Stimulated activated CD4-positive, alpha-beta T cell treated with anti-CD3 and anti-CD28 coated beads, Interleukin-12 subunit alpha, Interleukin-12 subunit beta, amount 100 ng/mL, for 24 hours (primary cell): ENCODE measurements at regions not wholly inside any gene's neighbourhood (a gene's known extent, or its start where the extent isn't known, plus 50 kb on each side); places are given as distances from the start of the nearest gene placed in this dataset.
"Not testable (repeated sequence)": the region's sequence is repeated elsewhere in the genome, so short reads cannot be mapped to it uniquely, and the experiment has no call there.

Experiments
- DNase-seq, 2 experiments: peaks; one replicate each; pipeline ENCODE4 v3.0.0-alpha.2; 2020; ENCODE audit warnings: low read depth in 2 of 2

DNA sequence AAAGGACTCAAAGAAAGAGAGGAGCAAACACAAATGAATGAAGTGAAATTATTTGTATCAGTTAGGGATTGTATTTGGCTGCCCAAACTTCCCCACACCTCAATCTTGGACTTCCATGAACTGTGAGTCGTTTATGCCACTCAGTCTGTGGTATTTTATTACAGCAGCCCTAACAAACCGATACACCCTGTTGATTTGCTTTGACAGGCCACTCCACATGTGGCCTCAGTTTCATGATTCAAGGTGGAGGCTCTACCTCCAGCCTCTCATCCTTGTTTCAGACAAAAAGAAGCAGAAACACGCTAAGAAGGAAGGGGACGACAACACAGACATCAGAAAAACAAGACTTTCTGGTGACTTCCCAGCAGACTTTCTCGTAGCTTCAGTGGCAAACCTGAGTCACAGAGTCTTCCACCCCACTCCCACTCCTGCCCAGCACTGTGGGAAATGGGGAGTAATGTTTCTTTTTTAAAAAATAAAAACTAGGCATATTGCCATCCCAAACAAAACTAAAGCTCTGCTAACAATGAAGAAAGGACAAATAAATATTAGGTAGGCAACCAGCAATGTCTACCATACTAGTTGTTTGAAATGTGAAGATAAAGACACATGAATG, 52.2 kb upstream of the ABCA1 start:
- no peak for DNase-seq

DNA sequence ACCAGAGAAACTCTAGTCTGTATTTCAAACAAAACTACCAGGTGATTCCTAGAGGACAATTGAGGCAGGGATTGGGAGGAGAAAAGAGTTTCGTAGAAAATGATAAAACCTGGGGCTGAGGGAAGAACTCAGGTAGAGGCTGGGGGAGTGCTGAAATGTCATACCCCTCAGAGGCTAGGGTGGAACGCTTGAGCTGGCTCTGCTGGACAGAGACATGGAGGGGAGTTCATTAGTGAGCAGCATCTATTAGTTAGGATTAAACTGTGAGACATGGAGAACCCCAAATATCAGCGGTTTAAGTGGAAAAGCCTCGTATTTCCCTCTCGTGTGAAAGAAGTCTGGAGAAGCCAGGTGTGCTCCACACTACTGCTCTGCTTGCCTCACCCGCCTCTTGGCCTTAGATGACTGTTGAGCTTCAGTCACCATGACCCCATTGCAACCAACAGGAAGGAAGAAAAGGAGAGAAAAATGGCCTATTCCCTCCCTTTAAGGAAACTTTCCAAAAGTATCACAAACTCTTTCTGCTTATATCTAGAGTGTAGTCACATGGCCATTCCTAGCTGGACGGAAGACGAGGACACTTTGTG, 53.7 kb upstream of the ABCA1 start:
- no peak for DNase-seq

DNA sequence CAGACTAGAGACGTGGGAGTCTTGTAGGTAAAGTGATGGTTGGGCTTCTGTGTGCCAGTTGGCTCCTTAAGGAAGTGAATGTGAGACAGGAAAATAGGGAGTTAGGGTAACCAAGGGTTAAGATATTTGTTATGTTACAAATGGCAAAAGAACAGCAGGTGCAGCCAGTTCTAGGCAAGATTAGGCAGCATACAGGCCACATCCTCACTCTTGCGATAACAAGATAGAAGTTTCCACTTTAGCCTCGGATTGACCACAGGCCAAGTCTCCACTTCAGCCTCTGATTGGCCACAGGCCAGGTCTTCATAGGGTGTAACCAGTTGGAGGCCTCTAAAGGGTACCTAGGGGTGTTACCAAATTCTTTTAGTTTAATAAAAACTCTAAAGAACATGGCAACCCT, 54.6 kb upstream of the ABCA1 start:
- no peak for DNase-seq

DNA sequence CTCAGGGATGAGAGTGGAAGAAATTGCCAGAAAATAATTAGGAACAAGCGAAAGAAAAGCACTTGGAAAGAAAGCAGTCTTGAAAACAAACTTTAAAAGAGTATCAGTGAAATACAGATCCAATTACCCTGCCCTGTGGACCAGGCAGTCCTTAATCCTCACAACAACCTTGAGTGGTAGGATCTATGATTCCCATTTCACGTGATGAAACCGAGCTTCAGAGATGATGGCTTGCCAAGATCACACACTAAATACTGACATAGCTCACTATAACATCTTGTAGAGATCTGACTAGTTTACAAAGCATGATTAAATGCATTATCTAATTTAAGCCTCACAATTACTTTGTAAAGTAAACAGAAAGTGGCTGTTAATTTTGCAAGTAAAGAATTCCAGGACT, 55.5 kb upstream of the ABCA1 start:
- DNase-seq: no peak

DNA sequence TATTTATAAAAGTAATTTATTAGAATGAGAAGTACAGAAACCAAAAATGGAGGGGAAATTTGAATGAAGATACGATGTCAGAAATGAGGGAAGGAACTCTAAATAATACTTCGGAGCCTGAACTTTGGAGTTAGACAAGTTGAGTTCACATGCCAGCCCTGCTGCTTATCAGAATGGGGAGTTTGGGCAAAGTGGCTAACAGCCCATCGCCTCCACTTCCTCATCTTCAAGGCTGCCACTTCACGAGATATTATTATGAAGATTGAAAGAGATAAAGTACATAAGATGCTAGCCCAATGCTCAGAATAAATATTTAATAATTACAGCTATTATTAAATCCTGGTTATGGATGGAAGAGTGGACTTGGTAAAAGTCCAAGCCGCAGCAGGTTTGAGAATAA, 56.2 kb upstream of the ABCA1 start:
- DNase-seq: no peak

DNA sequence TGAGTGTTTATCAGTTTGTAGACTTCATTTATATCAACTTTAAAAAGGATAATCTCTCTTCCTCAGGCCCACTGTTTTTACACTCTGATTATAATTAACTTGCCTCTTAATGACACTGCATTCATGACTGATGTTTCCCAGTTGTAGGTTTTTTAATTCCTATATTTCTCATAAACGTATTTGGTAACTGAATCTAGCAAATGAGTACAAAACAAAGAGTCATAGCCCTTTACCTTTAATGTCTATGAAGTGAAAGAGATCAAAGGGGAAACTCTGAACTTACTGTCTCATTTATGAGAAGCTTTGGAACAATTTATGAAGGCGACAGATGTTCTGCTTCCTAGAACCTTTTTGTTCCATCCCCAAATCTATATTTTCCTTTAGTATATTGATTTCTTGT, 56.6 kb upstream of the ABCA1 start:
- no peak for DNase-seq

DNA sequence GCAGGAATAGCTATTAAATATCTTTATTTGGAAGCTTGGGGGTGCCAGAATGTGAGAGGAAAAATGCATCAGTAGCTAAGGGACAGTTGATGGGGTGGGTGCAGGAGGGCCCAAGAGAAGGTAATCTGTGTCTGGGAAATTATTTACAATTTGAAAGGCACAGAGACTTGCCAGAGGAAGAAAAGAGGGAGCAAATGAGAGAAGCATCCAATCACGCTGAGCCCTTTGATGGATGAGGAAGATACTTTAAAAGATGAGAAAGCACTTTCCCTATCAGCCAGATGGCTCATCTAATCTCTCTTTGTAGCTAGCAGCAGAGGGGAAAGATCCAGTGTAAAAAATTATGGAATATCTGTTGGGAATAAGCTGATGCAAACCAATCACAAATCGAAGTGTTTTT, 57.0 kb upstream of the ABCA1 start:
- DNase-seq: no peak

DNA sequence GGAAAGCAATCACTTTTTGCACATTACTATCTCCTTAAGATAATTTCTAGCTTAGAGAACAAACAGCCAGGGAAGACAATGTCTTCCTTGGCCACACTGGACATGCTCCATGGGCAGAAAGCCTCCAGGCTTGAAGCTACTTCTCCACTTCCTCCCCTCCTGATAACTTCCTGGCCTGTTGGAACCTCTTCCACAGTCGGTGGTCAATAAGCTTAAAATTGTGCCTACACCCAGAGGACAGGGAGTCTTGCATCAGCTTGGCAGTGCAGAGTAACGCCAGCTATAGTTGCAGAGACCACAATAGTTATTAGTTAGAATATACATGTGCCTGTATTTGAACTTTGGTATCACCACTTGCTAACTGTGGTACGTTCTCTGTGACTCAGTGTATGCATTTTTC, 58.1 kb upstream of the ABCA1 start:
- no peak for DNase-seq

DNA sequence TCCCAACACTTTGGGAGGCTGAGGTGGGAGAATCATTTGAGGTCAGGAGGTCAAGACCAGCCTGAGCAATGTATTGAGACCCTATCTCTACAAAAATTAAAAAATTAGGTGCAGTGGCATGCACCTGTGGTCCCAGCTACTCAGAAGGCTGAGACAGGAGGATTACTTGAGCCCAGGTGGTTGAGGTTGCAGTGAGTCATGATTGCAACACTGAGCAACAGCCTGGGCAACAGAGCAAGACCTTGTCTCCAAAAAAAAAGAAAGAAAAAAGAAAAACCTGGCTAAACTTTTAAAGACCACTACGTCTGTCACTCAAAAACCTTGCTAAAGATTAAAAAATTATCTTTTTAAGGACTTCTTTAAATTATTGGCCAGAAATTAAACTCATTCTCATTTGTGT, 59.8 kb upstream of the ABCA1 start:
- no peak for DNase-seq

DNA sequence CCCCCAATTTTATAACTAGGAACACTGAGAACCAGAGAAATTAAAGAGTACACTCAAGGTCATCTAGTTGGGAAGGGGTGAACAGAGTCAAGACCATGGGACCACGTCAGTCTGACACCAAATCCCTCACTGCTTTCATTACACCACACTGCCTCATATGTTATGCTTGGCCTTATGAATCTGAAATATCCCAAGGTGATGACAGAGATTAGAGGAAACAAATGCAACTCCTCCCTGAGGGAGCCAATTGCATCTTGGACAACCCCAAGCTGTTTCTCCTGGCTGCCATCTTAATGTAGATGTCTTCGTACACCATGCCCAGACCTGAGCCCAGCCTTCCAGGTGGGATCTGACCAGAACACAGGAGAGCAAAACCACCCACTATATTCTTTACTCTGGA, 60.6 kb upstream of the ABCA1 start:
- DNase-seq: no peak

DNA sequence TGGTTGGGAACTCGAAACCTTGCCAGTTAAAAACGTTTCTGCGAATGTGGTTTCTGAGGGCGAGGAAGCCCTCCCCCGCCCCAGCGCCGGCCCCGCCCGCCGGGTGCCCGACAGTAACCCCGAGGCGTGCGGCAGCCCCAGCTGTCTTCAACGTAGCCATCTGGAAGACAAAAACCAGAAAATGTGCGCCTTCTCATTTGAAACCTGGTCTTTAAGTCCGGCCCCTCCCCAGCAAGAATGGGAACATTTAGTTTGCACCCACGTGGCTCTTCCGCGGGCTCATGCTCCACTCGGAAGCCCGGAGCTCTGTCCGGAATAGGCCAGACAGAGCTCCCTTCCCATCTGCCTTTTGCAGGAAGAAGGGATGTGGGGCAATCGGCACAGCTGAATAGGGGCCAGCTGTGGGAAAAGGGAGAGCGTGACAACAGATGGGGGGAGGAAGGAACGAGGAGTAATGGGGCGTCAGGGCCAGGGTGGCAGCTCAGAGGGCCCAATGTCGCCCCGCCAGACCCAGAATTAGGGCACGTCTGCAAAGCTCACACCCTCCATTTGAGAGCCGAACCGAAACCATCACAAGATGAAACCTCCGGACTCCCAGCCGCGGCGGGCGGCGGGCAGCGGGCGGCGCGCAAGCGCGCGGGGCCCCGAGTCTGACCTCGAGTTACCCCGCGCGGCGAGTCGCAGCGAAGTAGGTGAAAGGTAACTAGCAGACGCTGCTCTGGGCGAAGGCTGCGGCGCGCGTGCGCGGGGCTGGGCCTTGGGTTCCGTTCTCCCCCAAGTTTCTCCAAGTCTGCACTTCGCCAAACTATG, 63.4 kb upstream of the ABCA1 start:
- peak; percentile 69 to 78 for DNase-seq

DNA sequence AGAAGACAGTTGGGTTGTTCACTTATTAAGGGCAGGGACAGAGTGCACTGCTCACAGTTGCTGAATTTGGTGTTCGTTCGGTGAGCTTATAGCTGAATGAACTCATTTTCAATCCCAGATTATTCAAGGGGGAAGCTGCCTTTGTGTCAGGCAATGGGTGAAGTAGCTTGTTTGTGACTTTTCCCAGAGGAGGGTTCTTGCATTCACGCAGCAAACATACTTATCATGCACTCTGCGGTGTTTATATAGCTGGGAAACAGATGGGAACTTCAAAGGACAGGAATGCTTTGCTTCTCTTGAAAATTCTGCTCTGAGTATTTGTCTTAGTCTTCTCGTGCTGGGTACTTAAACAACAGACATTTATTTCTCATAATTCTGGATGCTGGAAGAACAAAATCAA, 64.7 kb upstream of the ABCA1 start:
- no peak for DNase-seq

DNA sequence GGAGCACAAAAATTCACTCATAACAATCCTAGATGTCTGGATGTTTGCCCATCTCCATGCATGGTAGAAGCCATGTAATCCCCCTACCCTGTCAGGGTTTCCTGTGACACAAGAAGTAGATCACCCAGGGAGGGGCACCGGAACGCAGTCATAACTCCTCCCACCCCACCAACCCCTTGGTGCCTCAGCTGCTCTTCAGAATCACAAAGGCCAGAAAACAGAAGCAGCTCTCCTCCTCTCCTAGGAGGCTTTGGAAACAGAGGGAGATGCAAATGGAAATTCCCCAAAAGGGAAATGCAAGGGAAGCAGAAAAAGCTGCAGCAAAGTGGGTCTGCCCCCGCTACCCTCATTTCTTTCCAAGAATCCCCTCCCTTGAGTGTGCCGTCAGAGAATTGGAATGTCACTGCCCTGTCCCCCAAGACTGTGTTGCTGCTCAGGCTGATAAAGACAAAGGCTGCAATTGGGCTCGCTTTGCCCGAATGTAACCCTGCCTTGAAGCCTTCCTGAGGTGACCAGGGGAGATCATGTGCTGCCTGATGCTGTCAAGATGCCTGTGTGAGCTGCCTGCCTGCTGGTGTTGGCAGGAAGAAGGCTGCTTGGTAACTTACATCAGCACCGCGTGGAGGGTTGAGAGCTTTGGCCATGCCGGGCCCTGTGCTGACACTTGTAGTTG, 65.5 kb upstream of the ABCA1 start:
- no peak for DNase-seq

DNA sequence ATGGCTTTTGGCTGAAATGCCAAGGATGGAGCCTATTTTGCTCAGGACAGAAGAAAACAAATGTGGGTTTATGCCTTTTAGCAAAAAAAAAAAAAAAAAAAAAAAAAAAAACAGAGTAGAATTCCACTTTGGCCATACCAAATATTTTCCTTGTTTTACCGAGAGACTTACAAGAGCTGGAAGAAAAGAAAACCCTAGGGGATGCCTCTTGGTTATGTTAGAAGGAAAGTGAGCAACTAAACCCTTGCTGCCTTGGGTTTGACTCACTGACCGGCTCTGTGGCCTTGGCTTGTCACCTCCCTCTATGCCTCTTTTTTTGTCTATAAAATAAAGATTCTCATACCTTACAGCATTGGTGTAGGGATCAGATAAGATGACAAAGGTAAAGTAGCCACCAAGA, 69.6 kb upstream of the ABCA1 start:
- DNase-seq: no peak

DNA sequence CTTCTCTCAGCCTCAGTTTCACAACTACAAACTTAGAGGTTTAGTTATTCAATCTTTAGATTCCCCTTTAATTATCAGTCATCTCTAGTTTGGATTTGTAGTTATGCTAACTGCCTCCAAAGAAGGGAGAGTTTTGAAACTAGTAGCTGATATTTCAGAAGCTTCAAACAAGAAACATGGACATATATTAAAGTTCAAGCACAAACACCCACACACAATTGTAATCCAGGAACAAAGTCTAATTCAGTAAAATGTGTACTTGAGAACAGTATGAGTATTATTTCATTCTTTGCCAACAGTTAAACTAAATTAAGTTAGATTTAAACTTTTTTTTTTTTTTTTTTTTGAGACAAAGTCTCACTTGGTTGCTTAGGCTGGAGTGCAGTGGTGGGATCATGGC, 71.2 kb upstream of the ABCA1 start:
- no peak for DNase-seq

DNA sequence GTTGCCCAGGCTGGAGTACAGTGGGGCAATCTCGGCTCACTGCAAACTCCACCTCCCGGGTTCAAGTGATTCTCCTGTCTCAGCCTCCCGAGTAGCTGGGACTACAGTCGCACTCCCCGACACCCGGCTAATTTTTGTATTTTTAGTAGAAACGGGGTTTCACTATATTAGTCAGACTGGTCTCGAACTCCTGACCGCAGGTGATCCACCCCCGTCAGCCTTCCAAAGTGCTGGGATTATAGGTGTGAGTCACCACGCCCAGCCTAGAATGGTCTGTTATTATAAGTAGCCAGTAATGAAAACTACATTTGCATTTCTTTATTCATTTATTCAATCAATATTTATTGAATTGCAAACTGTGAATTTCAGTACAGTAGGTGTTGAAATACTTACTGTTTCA, 72.6 kb upstream of the ABCA1 start:
- not testable (repeated sequence) for DNase-seq

DNA sequence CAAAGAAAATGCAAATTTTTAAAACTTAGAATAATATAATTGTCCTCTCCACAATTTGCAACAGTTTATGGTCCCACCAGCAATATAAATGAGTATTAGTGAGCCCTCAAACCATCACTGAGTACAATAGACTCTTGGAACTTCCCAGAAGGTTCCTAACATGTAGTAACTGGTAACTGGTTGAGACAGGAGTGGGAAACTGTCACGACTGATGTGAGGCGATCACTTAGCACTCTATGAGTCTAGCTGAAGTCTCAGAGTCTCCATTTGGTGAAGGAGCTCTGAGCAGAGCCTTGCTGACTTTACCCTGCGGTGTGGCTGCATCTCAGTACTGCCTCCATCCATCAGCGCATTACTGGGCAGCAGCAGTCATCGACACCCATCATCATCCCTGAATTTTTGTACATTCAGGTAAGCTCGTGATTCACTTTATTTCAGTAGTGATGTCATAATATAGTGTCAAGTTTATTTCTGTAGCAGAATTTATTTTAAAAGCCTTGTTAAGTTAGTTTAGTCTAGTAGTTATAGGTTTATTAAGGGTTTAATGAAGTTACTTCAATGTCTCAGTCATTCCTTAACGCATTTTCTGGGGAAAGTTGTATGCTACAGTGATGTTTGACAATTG, 76.6 kb upstream of the ABCA1 start:
- no peak for DNase-seq

DNA sequence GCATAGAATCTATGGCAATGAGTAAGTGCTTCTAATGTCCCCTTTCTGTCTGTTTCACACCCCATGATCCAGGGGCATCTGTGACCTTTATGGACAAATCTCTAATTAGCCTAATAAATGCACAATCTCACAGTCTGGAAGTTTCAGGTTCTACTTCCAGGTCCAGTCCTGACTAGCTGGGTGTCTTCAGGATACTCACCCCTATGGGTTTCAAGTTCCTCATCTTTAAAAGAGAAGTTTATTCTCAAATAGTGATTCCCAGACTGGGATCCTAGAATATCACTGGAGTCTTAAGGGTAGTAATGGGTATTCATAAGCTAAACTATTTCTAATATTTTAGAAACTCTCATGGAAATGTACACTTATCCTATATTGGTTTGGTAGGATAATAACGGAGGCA, 77.2 kb upstream of the ABCA1 start:
- DNase-seq: no peak

DNA sequence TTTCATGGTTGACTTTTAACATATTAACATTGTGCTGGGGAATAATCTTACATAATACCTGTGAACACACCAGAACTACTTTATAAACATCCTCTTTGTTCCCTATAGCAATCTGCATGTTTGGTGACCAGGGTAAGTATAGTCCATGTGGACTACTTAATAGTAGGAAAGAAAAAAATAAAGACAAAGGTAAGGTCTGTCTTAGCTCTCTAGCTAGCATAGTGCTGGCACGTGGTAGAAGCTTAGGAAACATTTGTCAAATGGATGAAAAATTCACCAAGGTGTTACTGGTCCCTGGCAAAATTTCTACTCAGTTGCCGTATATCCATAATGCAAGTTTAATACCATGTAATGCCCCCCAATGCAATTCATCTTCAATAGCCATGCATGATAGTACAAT, 78.6 kb upstream of the ABCA1 start:
- DNase-seq: no peak

DNA sequence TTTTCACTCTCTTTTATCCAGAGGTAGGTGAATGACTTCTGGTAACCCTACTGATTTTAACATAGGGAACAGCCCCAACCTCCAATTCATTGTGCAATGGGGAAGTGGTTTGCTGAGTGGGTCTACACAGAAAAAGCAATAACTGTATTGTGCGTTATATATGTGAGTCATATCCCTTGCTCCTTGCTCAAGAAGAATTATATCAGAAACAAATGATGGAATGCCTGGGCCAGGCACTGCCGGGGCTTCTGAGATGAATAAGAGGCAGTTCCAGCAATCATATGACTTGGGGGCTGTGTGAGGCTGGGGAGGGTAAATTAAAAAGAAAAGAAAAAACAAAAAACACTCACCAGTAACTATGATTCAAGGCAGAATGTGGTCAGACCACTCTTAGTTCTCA, 79.2 kb upstream of the ABCA1 start:
- no peak for DNase-seq

DNA sequence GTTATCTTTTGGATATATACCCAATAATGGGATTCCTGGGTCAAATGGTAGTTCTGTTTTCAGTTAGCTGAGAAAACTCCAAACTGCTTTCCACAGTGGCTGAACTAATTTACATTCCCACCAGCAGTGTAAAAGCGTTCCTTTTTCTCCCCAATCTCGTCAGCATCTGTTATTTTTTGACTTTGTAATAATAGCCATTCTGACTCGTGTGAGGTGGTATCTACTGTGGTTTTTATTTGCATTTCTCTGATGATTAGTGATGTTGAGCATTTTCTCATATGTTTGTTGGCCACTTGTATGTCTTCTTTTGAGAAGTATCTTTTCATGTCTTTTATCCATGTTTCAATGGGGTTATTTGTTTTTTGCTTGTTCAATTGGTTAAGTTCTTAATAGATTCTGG, 82.1 kb upstream of the ABCA1 start:
- DNase-seq: not testable (repeated sequence)

DNA sequence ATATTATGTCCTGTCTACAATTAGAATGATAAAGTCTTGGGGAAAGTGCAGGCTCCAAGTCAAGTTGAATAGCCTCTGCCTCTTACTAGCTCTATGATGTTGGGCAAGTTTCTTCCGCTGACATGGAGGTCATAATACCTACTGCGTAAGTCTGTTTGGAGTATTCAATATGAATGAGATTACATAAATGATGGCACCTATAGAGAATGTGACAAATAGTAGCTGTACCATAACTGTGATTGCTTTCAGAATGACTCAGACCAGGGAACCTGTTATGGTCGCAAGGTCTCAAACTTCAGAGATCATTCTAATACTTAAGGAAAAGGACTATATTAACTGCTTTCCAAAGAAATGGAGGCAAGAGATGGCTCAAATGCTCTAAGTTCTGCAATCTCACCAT, 94.0 kb upstream of the ABCA1 start:
- DNase-seq: no peak
